Adrenal gland (tissue), 9 donors: ENCODE measurements at regions not wholly inside any gene's neighbourhood (a gene's known extent, or its start where the extent isn't known, plus 50 kb on each side); places are given as distances from the start of the nearest gene placed in this dataset.

ENCODE experiments used
- DNase-seq, 7 donors: peaks; one replicate each; pipeline ENCODE4 v3.0.0-alpha.2; 2019 to 2020
- H3K27ac ChIP-seq, 5 donors: fragments of 200-600 bp; sonication (generic) in 4 of 5; 1 replicate in 3 of 5; 2 replicates in 2 of 5; pipeline versions ENCODE4 v1.5.1 to v1.8.0; 2016 to 2020; ENCODE audit warnings: mild to moderate bottlenecking in 1 of 5
- H3K27me3 ChIP-seq: fragments of 200-600 bp; 2 replicates; pipeline ENCODE4 v1.8.0; 2021
- H3K36me3 ChIP-seq, 2 donors: fragments of 200-600 bp; replicated peaks in 1 of 2; 1 replicate in 1 of 2; 2 replicates in 1 of 2; pipeline versions ENCODE4 v1.5.1 to v1.8.0; 2018 to 2022
- H3K4me1 ChIP-seq, 2 donors: fragments of 200-600 bp; replicated peaks in 1 of 2; 1 replicate in 1 of 2; 2 replicates in 1 of 2; pipeline versions ENCODE4 v1.5.1 to v1.8.0; 2018 to 2021
- H3K4me3 ChIP-seq, 4 donors: fragments of 200-600 bp; sonication (generic) in 3 of 4; one replicate each; pipeline ENCODE4 v1.5.1; 2016 to 2018
- H3K9me3 ChIP-seq, 3 donors: fragments of 200-600 bp; sonication (generic) in 1 of 3; replicated peaks in 1 of 3; 1 replicate in 2 of 3; 2 replicates in 1 of 3; pipeline versions ENCODE4 v1.5.1 to v1.8.0; 2016 to 2021
- POLR2A ChIP-seq, 2 donors: fragments of 450-650 bp; IDR thresholded peaks; one replicate each; pipeline ENCODE4 v1.6.1; 2017; ENCODE audit warnings: antibody characterized with exemption in 2 of 2, mild to moderate bottlenecking in 2 of 2, moderate library complexity in 1 of 2
- WGBS, 4 donors: extraction: QIAGEN DNeasy Blood & Tissue Kit in 2 of 4; methylation state at CpG; one replicate each; pipeline versions ENCODE4 v1.1.5 to v1.1.7; 2013 to 2017; 5-methylcytosine and 5-hydroxymethylcytosine counted together
- intact Hi-C, 2 donors: fragments of 100-400 bp; cut with DNase I; formaldehyde crosslinking; loops; one replicate each; pipeline versions ENCODE4 v1.14.1 to v1.15.0; 2022 to 2023
- TF ChIP-seq, protein P1 (sequence below), 6 experiments: fragments of 450-650 bp in 4 of 6; fragments of 200-600 bp in 2 of 6; sonication (generic) in 1 of 6; IDR thresholded peaks; 1 replicate in 5 of 6; 2 replicates in 1 of 6; pipeline versions ENCODE4 v1.5.1 to v1.8.0; 2016 to 2021; ENCODE audit warnings: antibody characterized with exemption in 6 of 6, mild to moderate bottlenecking in 2 of 6, moderate library complexity in 1 of 6
- donor health status: healthy with polysubstance abuse.
- donor health status: Bipolar disorder and iron deficiency.
- donor health status: DM: yes; HTN: yes; CAD: no.
- donor health status: DM: no; HTN: no; CAD: no.
- donor health status: DM: no; HTN: no; CAD: no.

DNA sequence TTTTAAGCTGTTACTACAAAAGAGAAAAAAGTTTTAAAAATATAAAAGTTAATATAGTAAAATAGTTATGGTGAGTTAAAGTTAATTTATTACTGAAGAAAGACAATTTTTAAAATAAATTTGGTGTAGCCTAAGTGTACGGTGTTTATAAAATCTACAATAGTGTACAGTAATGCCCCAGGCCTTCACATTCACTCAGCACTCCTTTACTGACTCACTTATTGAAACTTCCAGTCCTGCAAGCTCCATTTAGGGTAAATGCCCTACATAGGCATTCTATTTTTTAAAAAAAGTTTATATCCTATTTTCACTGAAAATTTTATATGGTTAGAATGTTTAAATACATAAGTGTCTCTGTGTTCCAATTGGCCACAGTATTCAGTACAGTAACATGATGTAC lies 769.5 kb upstream of the NOVA1 start:
- no peak overlapping the region for H3K4me3 ChIP-seq
- WGBS, 4 donors, result 89 to 96% (median 92%) methylated on average over 1 of the region's 1 CpG
- no peak for DNase-seq
- H3K27me3 ChIP-seq, result no peaks in the 10 kb centered on the region
- no peaks in the 10 kb centered on the region for H3K4me1 ChIP-seq
- peaks cover 0 to 4% (median 0%) of the 10 kb centered on the region in 3 donors for H3K9me3 ChIP-seq
- TF ChIP-seq, protein P1, sequence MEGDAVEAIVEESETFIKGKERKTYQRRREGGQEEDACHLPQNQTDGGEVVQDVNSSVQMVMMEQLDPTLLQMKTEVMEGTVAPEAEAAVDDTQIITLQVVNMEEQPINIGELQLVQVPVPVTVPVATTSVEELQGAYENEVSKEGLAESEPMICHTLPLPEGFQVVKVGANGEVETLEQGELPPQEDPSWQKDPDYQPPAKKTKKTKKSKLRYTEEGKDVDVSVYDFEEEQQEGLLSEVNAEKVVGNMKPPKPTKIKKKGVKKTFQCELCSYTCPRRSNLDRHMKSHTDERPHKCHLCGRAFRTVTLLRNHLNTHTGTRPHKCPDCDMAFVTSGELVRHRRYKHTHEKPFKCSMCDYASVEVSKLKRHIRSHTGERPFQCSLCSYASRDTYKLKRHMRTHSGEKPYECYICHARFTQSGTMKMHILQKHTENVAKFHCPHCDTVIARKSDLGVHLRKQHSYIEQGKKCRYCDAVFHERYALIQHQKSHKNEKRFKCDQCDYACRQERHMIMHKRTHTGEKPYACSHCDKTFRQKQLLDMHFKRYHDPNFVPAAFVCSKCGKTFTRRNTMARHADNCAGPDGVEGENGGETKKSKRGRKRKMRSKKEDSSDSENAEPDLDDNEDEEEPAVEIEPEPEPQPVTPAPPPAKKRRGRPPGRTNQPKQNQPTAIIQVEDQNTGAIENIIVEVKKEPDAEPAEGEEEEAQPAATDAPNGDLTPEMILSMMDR (IDR thresholded peaks at IDR 0.05), result no peak
- no peak for TF ChIP-seq POLR2A (IDR thresholded peaks at IDR 0.05)
- no peak overlapping the region for H3K27ac ChIP-seq
- intact Hi-C loops, result no loop called here
- no peaks in the 10 kb centered on the region for H3K36me3 ChIP-seq

DNA sequence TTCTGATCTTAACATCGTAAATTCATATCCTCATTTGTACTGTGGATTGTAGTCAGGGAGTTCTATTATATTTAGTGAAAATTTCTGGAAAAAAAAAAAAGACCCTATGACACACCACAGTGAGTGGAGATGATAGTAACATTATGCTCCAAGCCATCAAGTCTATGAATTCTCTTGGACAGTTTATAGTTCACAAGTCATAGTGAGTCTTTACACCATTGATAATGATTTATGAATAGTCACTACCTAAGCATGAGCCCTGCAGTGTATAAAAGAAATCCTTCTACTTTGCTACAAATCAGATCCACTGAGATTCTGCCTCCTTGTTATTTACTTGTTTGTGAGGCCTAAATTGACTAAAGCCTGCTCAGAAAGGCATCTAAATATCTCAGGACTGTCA lies 772.2 kb upstream of the NOVA1 start:
- H3K4me3 ChIP-seq, result no peak overlapping the region
- DNase-seq, result no peak
- intact Hi-C loops, result no loop called here
- H3K36me3 ChIP-seq, result no peaks in the 10 kb centered on the region
- H3K27ac ChIP-seq, result no peak overlapping the region
- no peaks in the 10 kb centered on the region for H3K27me3 ChIP-seq
- WGBS, 4 donors, result 77 to 88% (median 84%) methylated on average over 1 of the region's 1 CpG
- TF ChIP-seq POLR2A (IDR thresholded peaks at IDR 0.05), result no peak
- TF ChIP-seq, protein P1 (IDR thresholded peaks at IDR 0.05), result no peak
- no peaks in the 10 kb centered on the region for H3K4me1 ChIP-seq
- no peaks in the 10 kb centered on the region for H3K9me3 ChIP-seq

DNA sequence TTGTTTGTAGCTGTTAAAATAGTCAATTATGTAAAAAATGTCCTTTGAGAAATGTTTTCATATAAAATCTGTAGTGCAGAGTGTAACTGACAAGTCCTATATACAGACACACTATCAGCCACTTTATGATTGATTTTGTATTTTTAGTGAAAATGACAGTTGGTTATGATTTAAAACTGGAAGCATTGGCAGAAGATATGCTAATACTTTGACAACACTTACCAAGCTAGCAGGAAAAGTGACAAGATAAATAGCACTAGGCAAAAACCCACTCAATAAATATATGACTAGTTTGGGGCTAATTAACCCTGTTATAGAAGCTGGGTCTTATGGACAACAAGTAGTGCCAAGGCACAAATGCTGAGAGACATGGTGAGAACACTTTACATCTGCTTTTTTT lies 772.9 kb upstream of the NOVA1 start:
- H3K4me1 ChIP-seq, result no peaks in the 10 kb centered on the region
- TF ChIP-seq POLR2A (IDR thresholded peaks at IDR 0.05), result no peak
- TF ChIP-seq, protein P1 (IDR thresholded peaks at IDR 0.05), result no peak
- no peaks in the 10 kb centered on the region for H3K36me3 ChIP-seq
- intact Hi-C loops, result no loop called here
- H3K27ac ChIP-seq, result no peak overlapping the region
- H3K27me3 ChIP-seq, result no peaks in the 10 kb centered on the region
- no peak for DNase-seq
- no peaks in the 10 kb centered on the region for H3K9me3 ChIP-seq
- no peak overlapping the region for H3K4me3 ChIP-seq

GRCh38 chr14:27371209-27371608 lies 773.4 kb upstream of the NOVA1 start:
- TF ChIP-seq, protein P1 (IDR thresholded peaks at IDR 0.05), result no peak
- 86 to 91% (median 88%) methylated on average over 4 of the region's 4 CpGs for WGBS, 4 donors
- Histone ChIP-seq H3K9me3 (no peaks in the 10 kb centered on the region), H3K4me3 (no peak overlapping the region), H3K27me3 (no peaks in the 10 kb centered on the region), H3K36me3 (no peaks in the 10 kb centered on the region), H3K27ac (no peak overlapping the region), H3K4me1 (no peaks in the 10 kb centered on the region)
- intact Hi-C loops, result no loop called here
- DNase-seq, result no peak
